Loucy (cell line): ENCODE measurements at regions not wholly inside any gene's neighbourhood (a gene's known extent, or its start where the extent isn't known, plus 50 kb on each side); places are given as distances from the start of the nearest gene placed in this dataset.

Experiments
- EZH2phosphoT487 ChIP-seq: fragments of 200-600 bp; IDR thresholded peaks from 2 replicates; pipeline ENCODE4 v1.6.1; 2018; ENCODE audit warnings: antibody characterized with exemption, mild to moderate bottlenecking, moderate library complexity, borderline replicate concordance
- TF ChIP-seq, protein P1 (sequence below): fragments of 200-600 bp; sonication (generic); conservative IDR thresholded peaks from 2 replicates; pipeline ENCODE4 v1.5.1; 2014; ENCODE audit warnings: mild to moderate bottlenecking, antibody characterized with exemption, low read length

- TF ChIP-seq, protein P1, sequence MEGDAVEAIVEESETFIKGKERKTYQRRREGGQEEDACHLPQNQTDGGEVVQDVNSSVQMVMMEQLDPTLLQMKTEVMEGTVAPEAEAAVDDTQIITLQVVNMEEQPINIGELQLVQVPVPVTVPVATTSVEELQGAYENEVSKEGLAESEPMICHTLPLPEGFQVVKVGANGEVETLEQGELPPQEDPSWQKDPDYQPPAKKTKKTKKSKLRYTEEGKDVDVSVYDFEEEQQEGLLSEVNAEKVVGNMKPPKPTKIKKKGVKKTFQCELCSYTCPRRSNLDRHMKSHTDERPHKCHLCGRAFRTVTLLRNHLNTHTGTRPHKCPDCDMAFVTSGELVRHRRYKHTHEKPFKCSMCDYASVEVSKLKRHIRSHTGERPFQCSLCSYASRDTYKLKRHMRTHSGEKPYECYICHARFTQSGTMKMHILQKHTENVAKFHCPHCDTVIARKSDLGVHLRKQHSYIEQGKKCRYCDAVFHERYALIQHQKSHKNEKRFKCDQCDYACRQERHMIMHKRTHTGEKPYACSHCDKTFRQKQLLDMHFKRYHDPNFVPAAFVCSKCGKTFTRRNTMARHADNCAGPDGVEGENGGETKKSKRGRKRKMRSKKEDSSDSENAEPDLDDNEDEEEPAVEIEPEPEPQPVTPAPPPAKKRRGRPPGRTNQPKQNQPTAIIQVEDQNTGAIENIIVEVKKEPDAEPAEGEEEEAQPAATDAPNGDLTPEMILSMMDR, result no peak
- no peak for TF ChIP-seq EZH2phosphoT487
These were observed 50.6 kb upstream of the KCNN2 start for GRCh38 chr5:114311281-114311680.
